ENCODE measurements at regions not wholly inside any gene's neighbourhood (a gene's known extent, or its start where the extent isn't known, plus 50 kb on each side); places are given as distances from the start of the nearest gene placed in this dataset.

GRCh38 chr7:124452186-124452585, 313.4 kb downstream of the GPR37 start:
- Histone ChIP-seq H3K9me3 (ENCODE audit: insufficient read depth, low read length, severe bottlenecking) (no peaks in the 10 kb centered on the region), H3K4me1 (ENCODE audit: insufficient read depth, low read length) (no peaks in the 10 kb centered on the region), H2AFZ (ENCODE audit: low read depth, low read length) (no peak overlapping the region), H3K36me3 (ENCODE audit: insufficient read depth, low read length) (no peaks in the 10 kb centered on the region), H3K27me3 (ENCODE audit: insufficient read depth, low read length, poor library complexity) (no peaks in the 10 kb centered on the region), H3K27ac (ENCODE audit: low read length) (no peak overlapping the region), H3K4me2 (ENCODE audit: insufficient read depth, low read length) (no peak overlapping the region), H3K9ac (ENCODE audit: low read depth, low read length) (no peak overlapping the region), H3K4me3 (ENCODE audit: low read depth in 1 of 2, low read length in 2 of 2) (no peak overlapping the region), H4K20me1 (ENCODE audit: insufficient read depth, low read length) (no peaks in the 10 kb centered on the region), H3K79me2 (ENCODE audit: insufficient read depth, low read length) (no peaks in the 10 kb centered on the region)
- ATAC-seq (ENCODE audit: insufficient read depth, low read depth) (no peak), DNase-seq (no peak)
- TF ChIP-seq EZH2 (IDR thresholded peaks at IDR 0.05; ENCODE audit: borderline replicate concordance, low read depth, low read length, severe bottlenecking) (no peak), CTCF (IDR thresholded peaks at IDR 0.05; ENCODE audit: borderline replicate concordance, extremely low read depth, low read length, poor library complexity, severe bottlenecking) (no peak)

- no peak overlapping the region for H3K4me3 ChIP-seq (ENCODE audit: low read depth in 1 of 2, low read length in 2 of 2)
- H3K27ac ChIP-seq (ENCODE audit: low read length) = no peak overlapping the region
- H3K36me3 ChIP-seq (ENCODE audit: insufficient read depth, low read length) = no peaks in the 10 kb centered on the region
- H3K79me2 ChIP-seq (ENCODE audit: insufficient read depth, low read length) = no peaks in the 10 kb centered on the region
- no peaks in the 10 kb centered on the region for H3K27me3 ChIP-seq (ENCODE audit: insufficient read depth, low read length, poor library complexity)
- no peak for DNase-seq
- no peak for TF ChIP-seq CTCF (IDR thresholded peaks at IDR 0.05; ENCODE audit: borderline replicate concordance, extremely low read depth, low read length, poor library complexity, severe bottlenecking)
- TF ChIP-seq EZH2 (IDR thresholded peaks at IDR 0.05; ENCODE audit: borderline replicate concordance, low read depth, low read length, severe bottlenecking) = no peak
- H3K4me1 ChIP-seq (ENCODE audit: insufficient read depth, low read length) = no peaks in the 10 kb centered on the region
- H3K9ac ChIP-seq (ENCODE audit: low read depth, low read length) = no peak overlapping the region
- H3K9me3 ChIP-seq (ENCODE audit: insufficient read depth, low read length, severe bottlenecking) = no peaks in the 10 kb centered on the region
- no peaks in the 10 kb centered on the region for H4K20me1 ChIP-seq (ENCODE audit: insufficient read depth, low read length)
- no peak overlapping the region for H2AFZ ChIP-seq (ENCODE audit: low read depth, low read length)
- H3K4me2 ChIP-seq (ENCODE audit: insufficient read depth, low read length) = no peak overlapping the region
- no peak for ATAC-seq (ENCODE audit: insufficient read depth, low read depth)
Measured at GRCh38 chr7:124449896-124450295, 315.7 kb downstream of the GPR37 start.

- no peak overlapping the region for H3K4me3 ChIP-seq (ENCODE audit: low read depth in 1 of 2, low read length in 2 of 2)
Measured at GRCh38 chr7:124444696-124445480, 320.7 kb downstream of the GPR37 start.

More at GRCh38 chr7:124444696-124445480, 320.7 kb downstream of the GPR37 start:
- Histone ChIP-seq H2AFZ (ENCODE audit: low read depth, low read length) (no peak overlapping the region), H3K36me3 (ENCODE audit: insufficient read depth, low read length) (no peaks in the 10 kb centered on the region), H3K27ac (ENCODE audit: low read length) (no peak overlapping the region), H3K4me1 (ENCODE audit: insufficient read depth, low read length) (no peaks in the 10 kb centered on the region), H3K79me2 (ENCODE audit: insufficient read depth, low read length) (no peaks in the 10 kb centered on the region), H3K4me2 (ENCODE audit: insufficient read depth, low read length) (no peak overlapping the region), H4K20me1 (ENCODE audit: insufficient read depth, low read length) (no peaks in the 10 kb centered on the region), H3K27me3 (ENCODE audit: insufficient read depth, low read length, poor library complexity) (no peaks in the 10 kb centered on the region), H3K9me3 (ENCODE audit: insufficient read depth, low read length, severe bottlenecking) (no peaks in the 10 kb centered on the region), H3K9ac (ENCODE audit: low read depth, low read length) (no peak overlapping the region)
- DNase-seq (no peak), ATAC-seq (ENCODE audit: insufficient read depth, low read depth) (no peak)
- TF ChIP-seq CTCF (IDR thresholded peaks at IDR 0.05; ENCODE audit: borderline replicate concordance, extremely low read depth, low read length, poor library complexity, severe bottlenecking) = no peak
